Gastroesophageal sphincter (tissue), 3 donors: ENCODE measurements at regions not wholly inside any gene's neighbourhood (a gene's known extent, or its start where the extent isn't known, plus 50 kb on each side); places are given as distances from the start of the nearest gene placed in this dataset.
A peak's percentile ranks its signal among the peaks of the same experiment; 100 is the strongest.

Experiments
- CTCF ChIP-seq, 4 experiments: fragments of 200-600 bp in 2 of 4; fragments of 450-650 bp in 2 of 4; sonication (generic) in 1 of 4; IDR thresholded peaks; one replicate each; pipeline ENCODE4 v1.5.1; 2017 to 2019; ENCODE audit warnings: antibody characterized with exemption in 4 of 4, mild to moderate bottlenecking in 2 of 4, moderate library complexity in 2 of 4
- EP300 ChIP-seq: sonication (generic); formaldehyde crosslinking; IDR thresholded peaks from one replicate; pipeline ENCODE4 v1.6.1; 2017; ENCODE audit warnings: antibody characterized with exemption, mild to moderate bottlenecking
- POLR2A ChIP-seq, 2 donors: fragments of 450-650 bp; IDR thresholded peaks; one replicate each; pipeline ENCODE4 v1.6.1; 2017; ENCODE audit warnings: antibody characterized with exemption in 2 of 2, mild to moderate bottlenecking in 2 of 2, moderate library complexity in 1 of 2
- POLR2AphosphoS5 ChIP-seq: sonication (generic); formaldehyde crosslinking; IDR thresholded peaks from one replicate; pipeline ENCODE4 v1.6.1; 2017; ENCODE audit warnings: antibody characterized with exemption

DNA sequence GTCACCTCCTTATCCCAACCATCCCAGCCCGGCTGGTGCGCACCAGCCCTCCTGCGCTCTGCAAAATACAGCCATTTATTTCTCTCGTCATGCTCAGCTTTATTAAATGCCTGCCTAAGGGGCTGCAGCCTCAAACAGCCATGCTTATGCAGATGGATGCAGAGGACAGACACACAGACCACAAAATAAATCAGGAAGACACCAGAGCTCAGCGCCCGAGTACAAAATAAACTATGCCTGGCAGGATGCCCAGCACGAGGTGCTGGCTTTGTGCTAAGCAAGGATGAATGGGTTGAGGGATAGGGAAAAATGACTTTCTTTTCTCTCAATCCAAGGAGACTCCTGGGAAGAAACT is 70.5 kb downstream of the RPUSD4 start:
- TF ChIP-seq POLR2A (IDR thresholded peaks at IDR 0.05), result no peak
- no peak for TF ChIP-seq CTCF (IDR thresholded peaks at IDR 0.05)
- no peak for TF ChIP-seq EP300
- peak; percentile 52 for TF ChIP-seq POLR2AphosphoS5
